Gastroesophageal sphincter (tissue), 3 donors: ENCODE measurements at regions not wholly inside any gene's neighbourhood (a gene's known extent, or its start where the extent isn't known, plus 50 kb on each side); places are given as distances from the start of the nearest gene placed in this dataset.
"Not testable (repeated sequence)": the region's sequence is repeated elsewhere in the genome, so short reads cannot be mapped to it uniquely, and the experiment has no call there.

Experiments used
- POLR2AphosphoS5 ChIP-seq: sonication (generic); formaldehyde crosslinking; IDR thresholded peaks from one replicate; pipeline ENCODE4 v1.6.1; 2017; ENCODE audit warnings: antibody characterized with exemption
- TF ChIP-seq, protein P1 (sequence below), 4 experiments: fragments of 200-600 bp in 2 of 4; fragments of 450-650 bp in 2 of 4; sonication (generic) in 1 of 4; IDR thresholded peaks; one replicate each; pipeline ENCODE4 v1.5.1; 2017 to 2019; ENCODE audit warnings: antibody characterized with exemption in 4 of 4, mild to moderate bottlenecking in 2 of 4, moderate library complexity in 2 of 4

GRCh38 chr10:129071411-129071810 is 395.6 kb upstream of the MGMT start:
- TF ChIP-seq, protein P1, sequence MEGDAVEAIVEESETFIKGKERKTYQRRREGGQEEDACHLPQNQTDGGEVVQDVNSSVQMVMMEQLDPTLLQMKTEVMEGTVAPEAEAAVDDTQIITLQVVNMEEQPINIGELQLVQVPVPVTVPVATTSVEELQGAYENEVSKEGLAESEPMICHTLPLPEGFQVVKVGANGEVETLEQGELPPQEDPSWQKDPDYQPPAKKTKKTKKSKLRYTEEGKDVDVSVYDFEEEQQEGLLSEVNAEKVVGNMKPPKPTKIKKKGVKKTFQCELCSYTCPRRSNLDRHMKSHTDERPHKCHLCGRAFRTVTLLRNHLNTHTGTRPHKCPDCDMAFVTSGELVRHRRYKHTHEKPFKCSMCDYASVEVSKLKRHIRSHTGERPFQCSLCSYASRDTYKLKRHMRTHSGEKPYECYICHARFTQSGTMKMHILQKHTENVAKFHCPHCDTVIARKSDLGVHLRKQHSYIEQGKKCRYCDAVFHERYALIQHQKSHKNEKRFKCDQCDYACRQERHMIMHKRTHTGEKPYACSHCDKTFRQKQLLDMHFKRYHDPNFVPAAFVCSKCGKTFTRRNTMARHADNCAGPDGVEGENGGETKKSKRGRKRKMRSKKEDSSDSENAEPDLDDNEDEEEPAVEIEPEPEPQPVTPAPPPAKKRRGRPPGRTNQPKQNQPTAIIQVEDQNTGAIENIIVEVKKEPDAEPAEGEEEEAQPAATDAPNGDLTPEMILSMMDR (IDR thresholded peaks at IDR 0.05) = not testable (repeated sequence)
- TF ChIP-seq POLR2AphosphoS5 = not testable (repeated sequence)
